Stimulated activated CD8-positive, alpha-beta memory T cell treated with anti-CD3 and anti-CD28 coated beads, Interleukin-12 subunit alpha, Interleukin-12 subunit beta, amount 100 ng/mL, for 1 hour (primary cell): ENCODE measurements at regions not wholly inside any gene's neighbourhood (a gene's known extent, or its start where the extent isn't known, plus 50 kb on each side); places are given as distances from the start of the nearest gene placed in this dataset.

Source experiments
- DNase-seq: peaks from one replicate; pipeline ENCODE4 v3.0.0-alpha.2; 2020; ENCODE audit warnings: low read depth

DNA sequence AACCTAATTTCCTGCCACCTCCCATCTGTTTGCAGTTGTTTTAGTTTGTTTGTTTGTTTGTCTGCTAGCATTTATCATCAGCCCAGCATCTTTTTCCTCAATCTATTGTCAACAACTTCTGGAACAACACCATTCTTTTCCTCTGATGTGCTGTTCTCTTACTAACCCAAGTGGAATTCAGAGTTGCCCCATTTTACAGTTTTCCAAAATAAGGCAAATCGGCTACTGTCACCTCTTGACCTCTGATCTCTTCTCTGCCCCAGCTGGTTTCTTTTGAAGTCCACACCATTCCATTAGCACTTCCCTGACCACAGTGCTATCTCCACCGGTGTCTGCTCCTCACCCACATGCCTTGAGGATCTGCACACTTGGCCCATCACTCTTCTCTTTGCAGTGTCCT is 102.4 kb downstream of the EFNB2 start:
- no peak for DNase-seq

DNA sequence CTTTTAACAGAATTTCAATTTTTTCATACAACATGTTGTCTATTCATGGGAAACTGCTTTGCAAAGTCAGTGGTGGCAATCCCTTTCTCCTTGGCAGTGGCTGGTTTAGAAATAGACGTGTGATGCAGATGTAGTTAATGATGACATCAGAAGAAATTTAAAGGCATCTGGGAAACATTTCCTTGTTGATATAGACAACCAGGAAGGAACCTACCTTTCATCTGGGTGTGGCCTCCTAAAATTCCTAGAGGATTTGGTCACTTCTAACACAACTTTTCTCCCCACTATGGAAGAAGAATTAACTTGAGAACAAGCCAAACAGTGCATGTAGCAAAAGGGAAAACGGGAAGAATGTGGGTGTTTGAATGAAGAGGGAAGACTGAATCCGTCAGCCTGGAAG is 102.8 kb downstream of the EFNB2 start:
- no peak for DNase-seq

- DNase-seq = no peak
Observed at GRCh38 chr13:106426909-106427308, 108.6 kb downstream of the EFNB2 start.

DNA sequence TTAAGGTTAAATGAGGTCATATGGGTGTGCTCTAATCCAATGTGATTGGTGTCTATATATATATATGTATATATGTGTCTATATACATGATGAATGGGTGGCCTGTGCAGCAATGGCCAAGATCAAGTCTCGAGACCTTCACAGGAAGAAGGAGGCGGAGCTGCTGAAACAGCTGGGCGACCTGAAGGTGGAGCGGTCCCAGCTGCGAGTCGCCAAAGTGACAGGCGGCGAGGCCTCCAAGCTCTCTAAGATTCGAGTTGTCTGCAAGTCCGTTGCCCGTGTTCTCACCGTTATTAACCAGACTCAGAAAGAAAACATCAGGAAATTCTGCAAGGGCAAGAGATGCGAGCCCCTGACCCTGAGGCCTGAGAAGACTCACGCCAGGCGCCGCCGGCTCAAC is 109.8 kb downstream of the EFNB2 start:
- no peak for DNase-seq

DNA sequence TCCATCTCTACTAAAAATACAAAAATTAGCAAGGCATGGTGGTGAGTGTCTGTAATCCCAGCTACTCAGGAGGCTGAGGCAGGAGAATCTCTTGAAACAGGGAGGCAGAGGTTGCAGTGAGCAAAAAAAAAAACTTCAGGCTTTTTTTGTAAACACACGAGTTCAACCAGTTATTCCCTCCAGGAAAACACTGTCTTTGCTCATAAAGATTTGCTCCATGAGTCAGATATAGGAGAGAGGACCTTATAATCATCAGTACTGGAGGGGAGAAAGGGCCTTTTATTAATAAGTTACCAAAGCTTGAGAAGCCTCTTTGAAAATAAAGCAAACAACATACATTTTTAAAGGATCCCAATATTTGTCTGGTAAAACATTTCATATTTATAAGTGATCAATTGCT is 110.7 kb downstream of the EFNB2 start:
- DNase-seq = no peak

- DNase-seq = no peak
Observed at GRCh38 chr13:106423530-106423929, 111.9 kb downstream of the EFNB2 start.

GRCh38 chr13:106418556-106418955 is 116.9 kb downstream of the EFNB2 start:
- no peak for DNase-seq

GRCh38 chr13:106417467-106418110 is 117.9 kb downstream of the EFNB2 start:
- DNase-seq = no peak

DNA sequence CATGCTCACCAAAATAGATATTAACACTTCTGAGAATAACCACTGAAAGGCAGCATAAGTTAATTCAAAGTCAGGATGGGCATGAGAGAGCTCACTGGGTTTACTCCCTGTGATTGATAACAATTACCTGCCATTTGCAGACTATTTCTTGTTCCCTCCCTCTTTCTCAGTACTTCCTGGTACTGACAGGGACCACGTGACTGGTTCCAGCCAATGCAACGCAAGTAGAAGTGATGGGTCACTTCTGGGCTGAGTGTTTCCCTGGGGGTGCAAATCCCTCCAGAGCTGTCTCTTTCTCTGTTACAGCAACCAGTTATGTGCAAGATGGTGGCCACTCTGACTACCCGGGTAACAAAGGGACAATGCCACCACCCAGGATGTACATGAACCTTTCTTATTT is 118.8 kb downstream of the EFNB2 start:
- DNase-seq = no peak

GRCh38 chr13:106415971-106416370 is 119.5 kb downstream of the EFNB2 start:
- DNase-seq = no peak

DNA sequence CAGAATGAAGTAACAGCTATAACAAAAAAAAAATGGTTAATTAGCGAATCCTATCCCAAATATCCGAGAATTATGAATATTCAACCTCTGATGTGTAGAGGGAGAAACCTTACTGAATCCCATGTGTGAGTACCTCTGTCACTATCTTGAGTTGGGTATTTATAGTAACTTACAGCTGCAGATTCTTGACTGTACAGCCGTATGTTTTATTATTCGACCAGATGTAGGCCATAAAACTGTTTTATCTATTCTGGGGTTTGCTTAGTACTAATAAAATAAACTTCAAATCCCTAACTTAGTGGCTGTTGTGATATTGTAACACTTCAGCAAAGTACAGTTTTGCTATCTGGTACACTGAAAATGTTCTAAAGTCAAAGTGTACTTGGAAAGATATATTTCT is 120.0 kb downstream of the EFNB2 start:
- no peak for DNase-seq

DNA sequence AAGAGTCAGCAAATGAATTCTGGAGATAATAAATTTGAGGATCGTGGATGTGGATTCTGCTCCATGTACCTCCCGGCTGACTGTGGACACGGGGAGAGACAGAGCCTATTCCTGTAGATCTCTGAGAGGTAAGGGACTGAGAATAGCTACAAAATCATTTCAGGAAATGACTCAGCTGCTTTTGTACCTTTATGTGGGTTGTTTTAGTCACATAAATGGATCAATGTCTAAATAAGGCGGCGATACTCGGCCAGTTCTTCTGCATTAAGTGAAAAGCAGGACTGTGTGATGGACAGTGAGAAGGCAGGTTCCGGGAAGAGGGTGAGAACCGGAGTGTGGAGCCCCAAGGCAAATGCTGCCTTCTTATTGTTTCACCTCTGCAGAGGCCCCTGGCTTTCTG is 128.1 kb downstream of the EFNB2 start:
- no peak for DNase-seq

DNA sequence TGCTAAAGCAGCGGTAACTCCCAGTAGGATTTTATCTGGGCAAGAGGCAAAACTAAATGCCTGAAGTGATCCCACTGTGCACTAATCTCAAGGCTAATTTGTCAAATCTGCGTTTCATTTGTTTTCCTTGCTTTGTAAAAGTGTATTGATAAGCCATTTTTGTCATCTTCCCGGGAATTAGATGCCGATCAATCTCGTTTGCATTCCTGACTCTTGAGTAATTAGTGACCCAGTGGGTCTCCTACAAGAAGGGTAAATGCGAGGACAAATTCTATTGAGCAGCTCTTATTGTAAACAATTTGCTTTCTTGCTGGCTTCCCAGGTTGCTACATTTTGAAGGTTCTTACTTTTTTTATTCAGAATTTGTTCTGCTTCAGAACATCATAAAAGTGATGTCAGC is 129.7 kb downstream of the EFNB2 start:
- DNase-seq = no peak

DNA sequence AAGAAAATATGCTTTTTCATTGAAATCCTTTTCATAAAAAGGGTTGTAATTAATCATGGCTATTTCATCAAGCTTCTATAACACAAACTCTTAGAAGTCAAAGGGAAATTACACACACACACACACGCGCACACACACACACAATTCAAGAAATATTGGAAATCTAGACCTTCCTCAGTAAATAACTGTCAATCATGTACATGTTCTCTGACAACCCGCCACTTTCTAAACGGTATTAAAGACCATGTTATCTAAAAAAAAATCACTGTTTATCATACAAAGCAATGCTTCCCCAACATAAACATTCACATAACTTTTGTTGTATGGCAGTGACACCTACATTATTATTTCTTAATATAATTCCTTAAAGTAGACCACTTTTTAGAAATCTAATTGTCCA is 132.2 kb downstream of the EFNB2 start:
- DNase-seq = no peak

- DNase-seq = no peak
Observed at GRCh38 chr13:106402866-106403265, 132.6 kb downstream of the EFNB2 start.

- no peak for DNase-seq
Observed at GRCh38 chr13:106401081-106401480, 134.4 kb downstream of the EFNB2 start.

GRCh38 chr13:106400289-106400688 is 135.2 kb downstream of the EFNB2 start:
- no peak for DNase-seq

- no peak for DNase-seq
Observed at GRCh38 chr13:106398289-106398688, 137.2 kb downstream of the EFNB2 start.

GRCh38 chr13:106393776-106394175 is 141.7 kb downstream of the EFNB2 start:
- DNase-seq = no peak

- DNase-seq = no peak
Observed at GRCh38 chr13:106391681-106392080, 143.8 kb downstream of the EFNB2 start.

GRCh38 chr13:106391271-106391670 is 144.2 kb downstream of the EFNB2 start:
- DNase-seq = no peak

DNA sequence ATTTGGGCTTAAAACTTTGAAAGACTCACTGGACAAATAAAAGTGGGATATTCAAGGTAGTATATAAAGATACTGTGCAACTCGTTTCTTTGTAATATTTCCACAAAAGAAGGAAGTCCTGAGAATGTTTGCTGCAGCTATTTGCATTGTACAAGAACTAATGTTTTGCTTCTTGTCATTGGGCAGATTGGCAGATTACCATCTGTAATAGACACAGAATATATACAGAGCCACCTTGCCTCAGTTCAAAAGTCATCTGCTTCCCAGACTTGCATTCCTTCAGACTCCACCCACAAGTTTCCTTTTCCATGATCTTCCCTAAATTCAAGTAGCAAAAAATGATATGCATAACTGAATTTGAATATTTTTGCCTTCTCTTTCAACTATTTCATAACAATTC is 145.1 kb downstream of the EFNB2 start:
- no peak for DNase-seq

- DNase-seq = no peak
Observed at GRCh38 chr13:106385654-106386053, 149.8 kb downstream of the EFNB2 start.

DNA sequence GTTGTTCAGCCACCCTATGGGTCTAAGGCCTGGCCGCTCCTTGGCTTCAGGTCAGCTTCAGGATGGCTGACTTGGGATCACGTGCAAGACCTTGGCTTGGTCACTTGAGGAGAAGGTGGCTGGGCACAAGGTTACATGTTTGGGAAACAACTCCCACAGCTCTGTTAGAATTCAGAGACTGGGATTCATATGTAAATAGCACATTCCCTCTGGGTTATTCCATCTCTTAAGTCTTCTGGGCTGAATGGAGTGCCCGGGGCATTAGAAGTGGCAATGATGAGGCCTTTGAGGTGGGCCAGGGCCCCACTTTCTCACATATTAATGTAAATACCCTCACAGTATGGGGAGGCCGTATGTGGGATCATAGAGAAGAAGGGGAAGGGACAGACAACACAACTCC is 150.9 kb downstream of the EFNB2 start:
- no peak for DNase-seq

DNA sequence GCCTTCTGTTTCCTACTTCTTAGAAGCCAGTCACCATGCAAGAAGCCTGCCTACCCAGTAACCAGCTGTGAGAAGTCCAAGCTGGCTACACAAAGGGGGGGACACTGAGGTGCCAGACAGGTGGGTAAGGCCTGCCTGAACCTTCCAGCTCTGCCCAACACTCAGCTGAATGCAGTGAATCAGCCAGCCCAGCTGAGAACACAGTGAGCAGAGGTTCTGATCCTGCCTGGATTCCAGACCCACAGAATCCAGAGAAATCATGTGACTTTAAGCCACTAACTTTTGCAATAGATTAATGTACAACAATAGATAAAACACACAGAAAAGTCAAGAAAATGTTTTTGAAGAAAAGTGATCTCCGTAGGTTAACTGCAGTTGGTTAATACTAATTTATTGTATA is 151.7 kb downstream of the EFNB2 start:
- DNase-seq = no peak
